ENCODE measurements at regions not wholly inside any gene's neighbourhood (a gene's known extent, or its start where the extent isn't known, plus 50 kb on each side); places are given as distances from the start of the nearest gene placed in this dataset.

- TF ChIP-seq POLR2A (IDR thresholded peaks at IDR 0.05; ENCODE audit: low read depth, low read length) (no peak), SPI1 (IDR thresholded peaks at IDR 0.05; ENCODE audit: low read depth, low read length) (no peak), POLR2AphosphoS5 (IDR thresholded peaks at IDR 0.05; ENCODE audit: low read depth, low read length) (no peak)
Measured at GRCh38 chr5:60010853-60011252, 117.3 kb upstream of the PDE4D start.

All from GM12891 (cell line).